ENCODE measurements at regions not wholly inside any gene's neighbourhood (a gene's known extent, or its start where the extent isn't known, plus 50 kb on each side); places are given as distances from the start of the nearest gene placed in this dataset.

DNA sequence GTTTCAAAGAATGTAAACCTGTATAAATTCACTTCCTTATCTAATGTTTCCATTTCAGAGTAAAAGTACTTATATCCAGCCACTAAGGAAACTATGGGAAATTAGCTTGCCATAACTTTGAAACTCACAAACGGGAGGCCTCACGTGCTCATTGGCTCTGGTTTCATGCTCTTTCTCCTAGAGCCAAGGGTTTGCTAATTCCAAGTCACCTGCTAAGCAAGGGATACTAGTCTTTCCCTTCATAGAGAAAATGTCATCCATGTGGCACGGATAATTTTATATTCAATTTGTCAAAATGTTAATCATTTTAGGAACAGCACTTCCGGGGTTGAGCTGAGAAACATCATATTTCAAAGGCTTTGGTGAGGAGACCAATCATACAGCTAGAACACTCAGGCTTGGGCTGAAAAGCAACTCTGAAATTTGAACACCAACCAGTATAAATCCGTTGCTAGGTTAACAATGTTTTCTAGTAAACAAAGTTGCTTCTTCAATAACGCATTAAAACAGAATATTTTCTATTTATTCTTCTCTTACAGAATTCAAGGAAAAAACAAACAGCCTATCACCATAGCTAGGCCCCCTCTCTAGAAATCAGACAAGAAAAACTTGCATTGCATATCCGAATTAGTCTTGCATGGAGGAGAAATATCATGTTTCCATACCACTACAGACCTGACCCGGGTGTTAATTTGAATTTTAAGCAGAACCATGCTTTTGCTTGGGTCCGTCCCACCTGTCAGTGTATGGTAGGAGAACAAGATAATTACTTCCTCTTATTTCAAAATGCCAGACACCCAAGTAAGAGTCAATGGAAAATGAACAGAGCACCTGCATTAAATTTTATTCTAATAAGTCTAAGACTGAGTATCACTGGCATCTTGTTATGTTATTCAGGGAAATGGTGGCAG, 196.1 kb upstream of the ESRRG start (continued):
- TF ChIP-seq, protein P1, sequence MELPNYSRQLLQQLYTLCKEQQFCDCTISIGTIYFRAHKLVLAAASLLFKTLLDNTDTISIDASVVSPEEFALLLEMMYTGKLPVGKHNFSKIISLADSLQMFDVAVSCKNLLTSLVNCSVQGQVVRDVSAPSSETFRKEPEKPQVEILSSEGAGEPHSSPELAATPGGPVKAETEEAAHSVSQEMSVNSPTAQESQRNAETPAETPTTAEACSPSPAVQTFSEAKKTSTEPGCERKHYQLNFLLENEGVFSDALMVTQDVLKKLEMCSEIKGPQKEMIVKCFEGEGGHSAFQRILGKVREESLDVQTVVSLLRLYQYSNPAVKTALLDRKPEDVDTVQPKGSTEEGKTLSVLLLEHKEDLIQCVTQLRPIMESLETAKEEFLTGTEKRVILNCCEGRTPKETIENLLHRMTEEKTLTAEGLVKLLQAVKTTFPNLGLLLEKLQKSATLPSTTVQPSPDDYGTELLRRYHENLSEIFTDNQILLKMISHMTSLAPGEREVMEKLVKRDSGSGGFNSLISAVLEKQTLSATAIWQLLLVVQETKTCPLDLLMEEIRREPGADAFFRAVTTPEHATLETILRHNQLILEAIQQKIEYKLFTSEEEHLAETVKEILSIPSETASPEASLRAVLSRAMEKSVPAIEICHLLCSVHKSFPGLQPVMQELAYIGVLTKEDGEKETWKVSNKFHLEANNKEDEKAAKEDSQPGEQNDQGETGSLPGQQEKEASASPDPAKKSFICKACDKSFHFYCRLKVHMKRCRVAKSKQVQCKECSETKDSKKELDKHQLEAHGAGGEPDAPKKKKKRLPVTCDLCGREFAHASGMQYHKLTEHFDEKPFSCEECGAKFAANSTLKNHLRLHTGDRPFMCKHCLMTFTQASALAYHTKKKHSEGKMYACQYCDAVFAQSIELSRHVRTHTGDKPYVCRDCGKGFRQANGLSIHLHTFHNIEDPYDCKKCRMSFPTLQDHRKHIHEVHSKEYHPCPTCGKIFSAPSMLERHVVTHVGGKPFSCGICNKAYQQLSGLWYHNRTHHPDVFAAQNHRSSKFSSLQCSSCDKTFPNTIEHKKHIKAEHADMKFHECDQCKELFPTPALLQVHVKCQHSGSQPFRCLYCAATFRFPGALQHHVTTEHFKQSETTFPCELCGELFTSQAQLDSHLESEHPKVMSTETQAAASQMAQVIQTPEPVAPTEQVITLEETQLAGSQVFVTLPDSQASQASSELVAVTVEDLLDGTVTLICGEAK (IDR thresholded peaks at IDR 0.05) = no peak
- TF ChIP-seq, protein P1 (CRISPR knock-in tag; IDR thresholded peaks at IDR 0.05) = no peak
- no peak for TF ChIP-seq CAMTA2 (CRISPR knock-in tag; conservative IDR thresholded peaks at IDR 0.05)
